Stromal cell of bone marrow (primary cell): ENCODE measurements at regions not wholly inside any gene's neighbourhood (a gene's known extent, or its start where the extent isn't known, plus 50 kb on each side); places are given as distances from the start of the nearest gene placed in this dataset.
"Not testable (repeated sequence)": the region's sequence is repeated elsewhere in the genome, so short reads cannot be mapped to it uniquely, and the experiment has no call there.

Experiments used
- DNase-seq: peaks from one replicate; pipeline ENCODE4 v3.0.0-alpha.2; 2012; ENCODE audit warnings: low read depth

DNA sequence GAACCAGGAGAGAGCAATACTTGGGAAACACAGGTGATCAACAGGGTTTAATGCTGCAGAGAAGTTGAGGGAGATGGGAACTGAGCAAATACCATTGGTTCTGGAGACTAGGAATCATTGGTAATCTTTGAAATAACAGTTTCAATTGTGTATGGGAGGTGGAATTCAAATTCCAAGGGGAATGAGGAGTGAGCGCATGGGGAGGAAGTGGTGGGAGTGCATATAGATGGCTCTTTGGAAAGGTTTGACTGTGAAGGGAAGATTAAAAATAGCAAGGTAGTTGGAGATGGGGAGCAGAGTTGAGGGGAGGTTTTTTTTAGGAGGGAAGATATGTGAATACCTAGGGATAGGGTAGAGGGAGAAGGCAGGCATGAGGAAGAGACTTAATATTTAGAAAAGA lies 51.1 kb upstream of the ROPN1 start:
- DNase-seq, result no peak

DNA sequence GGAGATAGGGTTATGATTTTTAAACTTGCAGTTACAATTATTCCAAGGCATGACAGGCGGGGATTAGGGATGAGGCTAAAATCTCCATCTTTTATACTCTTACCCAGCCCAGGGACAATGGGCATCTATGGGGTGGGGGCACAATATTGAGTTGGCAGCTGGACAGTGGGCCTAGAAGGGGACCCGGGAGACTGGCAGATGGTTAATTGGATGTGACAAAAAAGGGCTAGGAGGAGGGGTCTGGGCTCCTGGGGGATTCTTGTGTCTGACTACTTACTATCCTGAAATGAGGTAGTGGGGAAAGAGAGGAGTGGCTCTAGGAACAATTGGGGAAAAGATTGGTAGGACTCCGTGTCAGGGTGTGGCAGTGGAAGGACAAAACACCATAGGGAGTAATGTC lies 53.0 kb upstream of the ROPN1 start:
- DNase-seq, result no peak

DNA sequence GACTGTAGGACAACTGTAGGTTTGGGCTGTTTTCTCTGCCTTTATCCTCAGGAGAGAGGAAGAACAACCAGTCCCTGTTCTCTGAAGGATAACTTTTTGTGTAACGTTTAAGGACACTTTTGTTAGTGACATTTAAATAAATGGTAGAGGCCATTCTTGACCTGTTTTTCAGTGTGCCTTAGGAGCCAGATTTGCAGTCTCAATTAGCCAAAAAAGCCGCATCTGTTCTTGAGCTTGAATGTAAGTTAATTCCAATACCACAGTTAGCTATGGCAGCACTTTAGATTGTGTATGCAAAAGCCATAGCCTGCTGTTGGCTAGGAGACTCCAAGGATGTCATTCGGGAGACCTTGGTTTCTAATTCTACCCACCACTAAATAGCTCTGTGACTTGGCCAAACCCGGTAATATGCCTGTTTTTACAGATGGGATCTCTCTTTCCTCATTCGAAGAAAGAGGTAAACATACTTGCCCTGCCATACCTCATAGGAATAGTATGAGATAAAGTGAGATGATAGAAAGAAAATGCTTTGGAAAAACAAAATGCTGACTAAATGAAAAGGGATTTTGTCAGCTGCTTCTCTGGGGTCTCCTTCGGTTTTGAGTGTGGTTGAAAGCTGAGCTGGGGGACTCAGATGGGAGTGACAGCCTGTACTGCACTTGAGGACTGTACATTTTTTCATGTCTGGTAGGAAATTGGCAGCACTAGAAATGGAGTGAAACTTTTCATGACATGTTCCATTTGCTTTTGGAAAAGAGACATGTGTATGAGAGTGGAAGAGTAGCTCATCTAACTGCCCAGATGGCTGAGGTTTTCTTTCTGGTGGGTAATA lies 57.3 kb upstream of the ROPN1 start:
- DNase-seq, result no peak

DNA sequence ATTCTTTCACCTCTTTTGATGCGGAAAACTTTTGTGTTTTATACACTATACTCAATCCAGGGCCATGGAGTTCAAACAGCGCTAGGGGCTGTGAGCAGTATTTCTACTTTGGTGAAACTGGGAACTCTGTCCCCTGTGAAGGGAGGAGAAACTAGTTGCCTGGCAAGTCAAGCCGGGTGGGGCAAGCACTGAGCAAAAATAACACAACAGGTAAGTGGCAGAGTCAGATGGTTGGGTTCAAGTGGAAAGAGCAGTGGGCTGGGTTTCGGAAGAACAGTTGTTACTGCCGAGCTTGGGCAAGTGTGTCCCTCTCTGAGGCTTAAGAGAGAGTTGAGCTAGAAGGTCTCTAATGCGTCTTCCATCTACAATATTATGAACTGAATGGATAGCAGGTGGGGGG lies 59.7 kb upstream of the ROPN1 start:
- DNase-seq, result no peak

- DNase-seq, result no peak
Observed at GRCh38 chr3:124053871-124054270, 61.9 kb upstream of the ROPN1 start.

- no peak for DNase-seq
Observed at GRCh38 chr3:124056846-124057245, 64.9 kb upstream of the ROPN1 start.

DNA sequence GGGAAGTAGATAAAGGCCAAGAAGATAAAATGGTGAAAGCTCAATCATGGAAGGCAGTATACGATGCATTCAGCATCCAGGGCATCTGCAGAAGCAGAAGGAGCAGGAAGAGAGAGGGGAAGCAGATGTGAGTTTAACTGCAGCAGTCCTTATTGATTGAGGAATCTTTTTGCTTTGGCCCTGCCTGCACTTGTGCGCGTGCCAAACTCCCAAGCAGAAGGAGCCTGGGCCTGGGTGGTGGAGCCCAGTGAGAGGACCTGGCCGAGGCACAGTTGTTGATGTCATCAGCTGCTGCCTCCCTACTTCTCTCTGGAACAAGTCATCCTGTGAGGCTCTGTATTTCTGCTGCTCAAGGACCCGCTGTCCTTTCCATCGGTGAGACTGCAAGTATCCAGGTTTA lies 65.5 kb upstream of the ROPN1 start:
- no peak for DNase-seq

GRCh38 chr3:124059580-124059979 lies 67.7 kb upstream of the ROPN1 start:
- peak; percentile 56 for DNase-seq

- DNase-seq, result peak; percentile 21
Observed at GRCh38 chr3:124063197-124063909, 71.4 kb upstream of the ROPN1 start.

- DNase-seq, result no peak
Observed at GRCh38 chr3:124064050-124064449, 72.1 kb upstream of the ROPN1 start.

- DNase-seq, result not testable (repeated sequence)
Observed at GRCh38 chr3:124066543-124066942, 74.6 kb upstream of the ROPN1 start.

DNA sequence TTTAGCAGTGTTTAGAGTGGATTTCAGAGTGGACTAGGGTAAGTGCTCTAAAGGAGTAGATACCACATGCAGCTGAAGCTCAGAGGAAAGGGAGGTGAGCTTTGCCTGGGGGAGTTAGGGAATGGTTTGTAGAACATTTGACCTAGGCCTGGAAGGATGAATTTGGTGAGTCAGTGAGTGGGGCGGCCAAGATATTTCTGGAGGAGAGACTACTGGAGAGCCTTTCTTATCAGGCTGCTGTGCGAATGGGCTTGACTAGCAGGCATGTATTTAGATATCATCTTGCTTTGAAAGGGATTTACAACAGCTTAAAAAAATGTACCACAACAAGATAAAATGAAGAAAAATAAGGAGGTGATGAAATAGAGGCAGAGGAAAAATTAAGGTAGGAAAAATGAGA lies 77.8 kb upstream of the ROPN1 start:
- not testable (repeated sequence) for DNase-seq

DNA sequence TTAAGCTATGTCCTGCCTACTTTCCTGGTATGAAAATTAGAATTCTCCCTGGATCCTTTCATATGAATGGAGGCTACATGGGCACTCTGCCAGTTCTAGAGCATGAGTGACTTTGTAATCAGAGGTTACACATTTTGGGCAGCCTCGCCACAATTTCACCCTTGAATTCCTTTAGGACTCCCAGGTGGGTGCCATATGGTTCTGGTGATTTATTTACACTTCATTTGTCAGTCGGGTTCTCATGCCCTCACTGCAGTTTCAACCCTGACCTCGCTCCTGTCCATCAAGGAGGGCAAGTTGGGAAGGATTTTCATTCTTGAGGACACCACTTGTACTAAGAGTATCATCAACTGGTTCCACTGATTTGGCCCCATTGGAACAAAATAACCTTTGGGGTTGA lies 83.2 kb upstream of the ROPN1 start:
- not testable (repeated sequence) for DNase-seq

GRCh38 chr3:124075753-124076152 lies 83.8 kb upstream of the ROPN1 start:
- DNase-seq, result no peak

GRCh38 chr3:124076235-124076634 lies 84.3 kb upstream of the ROPN1 start:
- no peak for DNase-seq

- peak; percentile 21 for DNase-seq
Observed at GRCh38 chr3:124078953-124079911, 87.3 kb upstream of the ROPN1 start.

- DNase-seq, result no peak
Observed at GRCh38 chr3:124079912-124080276, 88.0 kb upstream of the ROPN1 start.

GRCh38 chr3:124082343-124082742 lies 90.4 kb upstream of the ROPN1 start:
- no peak for DNase-seq

GRCh38 chr3:124084022-124084881 lies 92.3 kb upstream of the ROPN1 start:
- DNase-seq, result peak; percentile 28

GRCh38 chr3:124088801-124089200 lies 96.9 kb upstream of the ROPN1 start:
- no peak for DNase-seq

DNA sequence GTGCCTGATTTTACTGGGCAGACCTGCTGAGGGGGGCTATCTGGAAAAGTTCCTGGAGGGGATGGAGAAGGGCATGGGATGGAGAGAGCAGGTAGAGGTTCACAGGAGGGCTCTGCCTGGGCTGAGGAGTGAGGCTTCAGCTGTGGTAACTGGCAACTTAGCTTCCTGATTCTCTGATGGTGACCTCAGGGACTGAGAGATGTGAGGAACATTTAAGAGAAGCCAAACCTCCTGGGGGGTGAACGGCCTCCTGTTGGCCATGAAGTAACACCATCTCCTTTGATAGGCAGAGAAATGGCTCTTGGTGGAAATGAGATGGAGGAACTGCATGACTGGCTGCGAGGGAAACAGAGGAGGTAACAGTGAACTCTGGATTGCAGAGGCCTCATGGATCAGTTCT lies 97.3 kb upstream of the ROPN1 start:
- DNase-seq, result no peak
